PFSK-1 (cell line): ENCODE measurements at regions not wholly inside any gene's neighbourhood (a gene's known extent, or its start where the extent isn't known, plus 50 kb on each side); places are given as distances from the start of the nearest gene placed in this dataset.

Experiments
- FOXP2 ChIP-seq: optimal IDR thresholded peaks from 2 replicates; pipeline ENCODE3; 2011; ENCODE audit warnings: borderline replicate concordance, control low read depth, inconsistent platforms; ENCODE audit not compliant: insufficient read depth; ENCODE audit errors: extremely low read length, extremely low read depth
- POLR2AphosphoS5 ChIP-seq: IDR thresholded peaks from 2 replicates; pipeline ENCODE4 v1.6.1; 2012; ENCODE audit warnings: low read depth, mild to moderate bottlenecking, control low read depth, low read length, moderate library complexity
- TF ChIP-seq, protein P1 (sequence below), 2 experiments: IDR thresholded peaks; 2 replicates each; pipeline versions ENCODE4 v1.6.1 to v1.8.0; 2011 to 2012; ENCODE audit warnings: low read depth in 2 of 2, low read length in 2 of 2, control low read depth in 1 of 2, inconsistent platforms in 1 of 2, mild to moderate bottlenecking in 1 of 2, moderate library complexity in 1 of 2; ENCODE audit not compliant: insufficient read depth in 1 of 2

DNA sequence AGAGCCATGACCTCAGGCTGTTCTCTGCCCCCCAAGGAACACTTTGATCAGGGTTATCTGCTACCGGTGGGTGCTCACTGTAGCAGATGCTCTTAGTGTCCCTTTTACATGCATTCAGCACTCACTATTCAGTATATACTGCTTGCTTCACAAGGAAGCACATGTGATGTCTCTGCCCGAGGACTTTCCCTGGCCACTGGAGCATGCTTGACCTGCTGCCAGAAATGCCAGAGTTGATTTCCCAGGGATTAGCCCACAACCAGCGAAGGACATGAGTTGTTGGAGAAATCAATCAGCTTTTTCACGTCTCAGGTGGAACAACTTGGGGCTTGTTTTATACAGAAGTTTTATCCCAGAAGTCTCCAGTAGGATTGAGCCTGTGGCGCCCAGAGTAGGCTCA lies 51.2 kb upstream of the RPS6KA3 start:
- TF ChIP-seq POLR2AphosphoS5: no peak
- TF ChIP-seq, protein P1, sequence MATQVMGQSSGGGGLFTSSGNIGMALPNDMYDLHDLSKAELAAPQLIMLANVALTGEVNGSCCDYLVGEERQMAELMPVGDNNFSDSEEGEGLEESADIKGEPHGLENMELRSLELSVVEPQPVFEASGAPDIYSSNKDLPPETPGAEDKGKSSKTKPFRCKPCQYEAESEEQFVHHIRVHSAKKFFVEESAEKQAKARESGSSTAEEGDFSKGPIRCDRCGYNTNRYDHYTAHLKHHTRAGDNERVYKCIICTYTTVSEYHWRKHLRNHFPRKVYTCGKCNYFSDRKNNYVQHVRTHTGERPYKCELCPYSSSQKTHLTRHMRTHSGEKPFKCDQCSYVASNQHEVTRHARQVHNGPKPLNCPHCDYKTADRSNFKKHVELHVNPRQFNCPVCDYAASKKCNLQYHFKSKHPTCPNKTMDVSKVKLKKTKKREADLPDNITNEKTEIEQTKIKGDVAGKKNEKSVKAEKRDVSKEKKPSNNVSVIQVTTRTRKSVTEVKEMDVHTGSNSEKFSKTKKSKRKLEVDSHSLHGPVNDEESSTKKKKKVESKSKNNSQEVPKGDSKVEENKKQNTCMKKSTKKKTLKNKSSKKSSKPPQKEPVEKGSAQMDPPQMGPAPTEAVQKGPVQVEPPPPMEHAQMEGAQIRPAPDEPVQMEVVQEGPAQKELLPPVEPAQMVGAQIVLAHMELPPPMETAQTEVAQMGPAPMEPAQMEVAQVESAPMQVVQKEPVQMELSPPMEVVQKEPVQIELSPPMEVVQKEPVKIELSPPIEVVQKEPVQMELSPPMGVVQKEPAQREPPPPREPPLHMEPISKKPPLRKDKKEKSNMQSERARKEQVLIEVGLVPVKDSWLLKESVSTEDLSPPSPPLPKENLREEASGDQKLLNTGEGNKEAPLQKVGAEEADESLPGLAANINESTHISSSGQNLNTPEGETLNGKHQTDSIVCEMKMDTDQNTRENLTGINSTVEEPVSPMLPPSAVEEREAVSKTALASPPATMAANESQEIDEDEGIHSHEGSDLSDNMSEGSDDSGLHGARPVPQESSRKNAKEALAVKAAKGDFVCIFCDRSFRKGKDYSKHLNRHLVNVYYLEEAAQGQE (IDR thresholded peaks at IDR 0.05; ENCODE audit: insufficient read depth in 1 of 2, low read depth in 2 of 2, low read length in 2 of 2): no peak
- TF ChIP-seq FOXP2: no peak
